Hepatocyte (in vitro differentiated cells): ENCODE measurements at regions not wholly inside any gene's neighbourhood (a gene's known extent, or its start where the extent isn't known, plus 50 kb on each side); places are given as distances from the start of the nearest gene placed in this dataset.

Source experiments
- CTCF ChIP-seq: fragments of 200-600 bp; sonication (generic); IDR thresholded peaks from 2 replicates; pipeline ENCODE4 v1.5.1; 2016; ENCODE audit warnings: antibody characterized with exemption, mild to moderate bottlenecking; ENCODE audit not compliant: poor library complexity
- EZH2 ChIP-seq: fragments of 200-600 bp; sonication (generic); IDR thresholded peaks from 2 replicates; pipeline ENCODE4 v1.6.1; 2016; ENCODE audit warnings: antibody characterized with exemption, mild to moderate bottlenecking, borderline replicate concordance
- EZH2phosphoT487 ChIP-seq: fragments of 200-600 bp; sonication (generic); IDR thresholded peaks from one replicate; pipeline ENCODE4 v1.6.1; 2018; ENCODE audit warnings: antibody characterized with exemption, mild to moderate bottlenecking, low read depth, moderate library complexity; ENCODE audit not compliant: unreplicated experiment, severe bottlenecking

- no peak for TF ChIP-seq CTCF
- no peak for TF ChIP-seq EZH2
- TF ChIP-seq EZH2phosphoT487: no peak
Measured at GRCh38 chr12:67028529-67028928, 240.6 kb upstream of the CAND1 start.
